ENCODE measurements at regions not wholly inside any gene's neighbourhood (a gene's known extent, or its start where the extent isn't known, plus 50 kb on each side); places are given as distances from the start of the nearest gene placed in this dataset.

DNA sequence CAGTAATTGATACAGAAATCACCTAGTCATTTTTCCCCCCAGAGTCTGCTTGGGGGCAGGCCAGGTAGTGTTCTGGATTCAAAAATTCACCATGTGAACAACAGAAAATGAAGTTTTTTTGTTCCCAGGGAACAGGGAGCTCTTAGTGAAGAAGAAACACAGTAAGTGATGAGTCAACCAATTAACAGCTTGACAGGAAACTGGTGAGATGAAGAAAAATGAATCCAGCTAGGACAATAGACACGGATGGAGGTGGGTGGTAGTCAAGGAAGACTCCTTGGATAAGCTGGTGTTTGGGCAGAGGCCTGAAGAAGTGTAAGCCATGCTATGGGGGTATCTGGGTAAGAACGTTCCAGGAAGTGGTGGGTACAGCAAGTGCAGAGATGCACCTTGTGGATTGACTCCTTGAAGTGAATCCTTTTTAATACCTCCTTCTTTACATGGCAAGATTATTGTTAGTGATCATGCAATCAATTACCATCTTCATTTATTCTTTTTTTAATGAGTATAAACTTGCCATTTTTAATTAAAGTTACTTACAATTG is 339.9 kb upstream of the RGMA start:
- TF ChIP-seq, protein P1, sequence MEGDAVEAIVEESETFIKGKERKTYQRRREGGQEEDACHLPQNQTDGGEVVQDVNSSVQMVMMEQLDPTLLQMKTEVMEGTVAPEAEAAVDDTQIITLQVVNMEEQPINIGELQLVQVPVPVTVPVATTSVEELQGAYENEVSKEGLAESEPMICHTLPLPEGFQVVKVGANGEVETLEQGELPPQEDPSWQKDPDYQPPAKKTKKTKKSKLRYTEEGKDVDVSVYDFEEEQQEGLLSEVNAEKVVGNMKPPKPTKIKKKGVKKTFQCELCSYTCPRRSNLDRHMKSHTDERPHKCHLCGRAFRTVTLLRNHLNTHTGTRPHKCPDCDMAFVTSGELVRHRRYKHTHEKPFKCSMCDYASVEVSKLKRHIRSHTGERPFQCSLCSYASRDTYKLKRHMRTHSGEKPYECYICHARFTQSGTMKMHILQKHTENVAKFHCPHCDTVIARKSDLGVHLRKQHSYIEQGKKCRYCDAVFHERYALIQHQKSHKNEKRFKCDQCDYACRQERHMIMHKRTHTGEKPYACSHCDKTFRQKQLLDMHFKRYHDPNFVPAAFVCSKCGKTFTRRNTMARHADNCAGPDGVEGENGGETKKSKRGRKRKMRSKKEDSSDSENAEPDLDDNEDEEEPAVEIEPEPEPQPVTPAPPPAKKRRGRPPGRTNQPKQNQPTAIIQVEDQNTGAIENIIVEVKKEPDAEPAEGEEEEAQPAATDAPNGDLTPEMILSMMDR (IDR thresholded peaks at IDR 0.05), result no peak
- ATAC-seq (ENCODE audit: low FRiP score) (no peak), DNase-seq (ENCODE audit: low spot score) (no peak)

GRCh38 chr15:93428150-93428549 is 339.1 kb upstream of the RGMA start:
- no peak for DNase-seq (ENCODE audit: low spot score)
- TF ChIP-seq, protein P1 (IDR thresholded peaks at IDR 0.05), result no peak
- ATAC-seq (ENCODE audit: low FRiP score), result no peak

DNA sequence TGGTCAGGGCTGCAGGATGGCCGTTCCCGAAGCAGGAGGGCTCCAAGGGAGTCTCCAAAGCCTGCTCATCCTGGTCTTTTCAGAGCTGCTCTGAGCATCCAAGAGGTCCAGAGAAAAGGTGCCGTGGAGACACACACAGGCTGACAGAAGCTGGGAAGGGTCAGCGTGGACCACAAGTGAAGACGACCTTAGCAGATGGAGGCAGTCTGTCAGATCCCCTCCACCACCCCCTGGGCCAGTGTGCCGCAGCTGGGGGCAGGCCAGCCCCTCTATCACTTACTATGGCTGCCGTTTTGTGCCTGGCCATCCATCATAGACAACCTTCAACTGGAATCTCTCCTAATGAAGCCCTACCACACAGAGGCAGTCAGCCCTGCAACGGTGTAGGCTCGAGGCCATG is 335.1 kb upstream of the RGMA start:
- TF ChIP-seq, protein P1 (IDR thresholded peaks at IDR 0.05), result no peak
- no peak for ATAC-seq (ENCODE audit: low FRiP score)
- DNase-seq (ENCODE audit: low spot score), result no peak

GRCh38 chr15:93422476-93422875 is 333.5 kb upstream of the RGMA start:
- TF ChIP-seq, protein P1 (IDR thresholded peaks at IDR 0.05), result no peak
- no peak for DNase-seq (ENCODE audit: low spot score)

GRCh38 chr15:93420477-93420876 is 331.5 kb upstream of the RGMA start:
- TF ChIP-seq, protein P1 (IDR thresholded peaks at IDR 0.05), result no peak
- ATAC-seq (ENCODE audit: low FRiP score) (no peak), DNase-seq (ENCODE audit: low spot score) (no peak)

More at GRCh38 chr15:93422476-93422875, 333.5 kb upstream of the RGMA start:
- ATAC-seq (ENCODE audit: low FRiP score), result no peak

GRCh38 chr15:93420050-93420452 is 331.0 kb upstream of the RGMA start:
- no peak for ATAC-seq (ENCODE audit: low FRiP score)
- DNase-seq (ENCODE audit: low spot score), result no peak
- TF ChIP-seq, protein P1 (IDR thresholded peaks at IDR 0.05), result no peak

- ATAC-seq (ENCODE audit: low FRiP score) (no peak), DNase-seq (ENCODE audit: low spot score) (no peak)
- TF ChIP-seq, protein P1 (IDR thresholded peaks at IDR 0.05), result no peak
These were observed 329.6 kb upstream of the RGMA start for GRCh38 chr15:93418566-93418965.
